Left ventricle myocardium superior (tissue), 1 donor: ENCODE measurements at regions not wholly inside any gene's neighbourhood (a gene's known extent, or its start where the extent isn't known, plus 50 kb on each side); places are given as distances from the start of the nearest gene placed in this dataset.

ENCODE experiments used
- ATAC-seq: fragments of 200-7000 bp; cut with Tn5 transposase; one replicate; pipeline ENCODE4 v1.9.1; 2020; ENCODE audit warnings: mild to moderate bottlenecking, moderate library complexity
- DNase-seq: peaks from one replicate; pipeline ENCODE4 v3.0.0-alpha.2; 2020
- intact Hi-C: fragments of 100-400 bp; cut with micrococcal nuclease; formaldehyde crosslinking; loops from one replicate; pipeline ENCODE4 v1.11.0; 2022
- donor health status: DM: no; HTN: yes; CAD: no; lungs with severe emphysema.

DNA sequence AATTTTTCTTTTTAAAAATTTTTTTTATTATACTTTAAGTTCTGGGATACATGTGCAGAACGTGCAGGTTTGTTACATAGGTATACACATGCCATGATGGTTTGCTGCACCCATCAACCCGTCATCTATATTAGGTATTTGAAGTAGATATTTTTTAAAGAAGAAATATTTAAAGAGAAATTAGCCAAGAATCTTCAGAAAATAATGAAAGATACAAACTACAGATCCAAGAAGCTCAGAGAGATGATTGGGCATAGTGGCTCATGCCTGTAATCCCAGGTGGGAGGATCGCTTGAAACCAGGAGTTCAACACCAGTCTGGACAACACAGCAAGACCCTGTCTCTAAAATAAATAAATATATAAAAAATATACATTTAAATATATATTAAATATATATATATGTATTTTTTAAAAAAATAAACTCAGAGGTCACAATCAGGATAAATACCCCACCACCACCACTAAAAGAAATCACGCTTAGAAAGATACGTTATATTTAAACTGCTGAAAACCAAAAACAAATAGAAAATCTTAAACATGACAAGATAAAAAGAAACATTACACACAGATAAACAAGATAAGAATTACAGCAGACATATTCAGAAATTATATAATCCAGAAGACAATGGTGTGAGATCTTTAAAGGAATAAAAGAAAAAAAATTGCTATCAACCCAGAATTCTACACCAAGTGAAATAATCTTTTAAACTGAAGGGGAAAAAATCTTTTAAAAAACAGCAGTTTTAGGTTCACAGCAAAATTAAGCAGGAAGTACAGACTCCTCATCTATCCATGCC lies 57.5 kb downstream of the CSF2 start:
- ATAC-seq: no peak
- intact Hi-C loops: no loop called here
- no peak for DNase-seq

DNA sequence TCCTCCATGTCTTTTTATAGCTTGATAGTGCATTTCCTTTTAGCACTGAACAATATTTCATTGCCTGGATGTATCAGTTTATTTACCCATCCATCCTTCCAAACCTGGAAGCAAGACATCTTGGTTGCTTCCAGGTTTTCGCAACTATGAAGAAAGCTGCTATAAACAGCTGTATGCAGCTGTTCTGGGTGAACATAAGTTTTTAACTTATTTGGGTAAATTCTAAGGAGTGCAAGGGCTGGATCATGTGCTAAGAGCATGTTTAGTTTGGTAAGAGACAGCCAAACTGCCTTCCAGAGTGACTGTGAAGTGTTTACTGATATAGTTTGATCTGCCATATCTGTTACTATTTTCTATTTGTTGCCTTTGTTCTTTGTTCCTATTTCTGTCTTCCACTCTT lies 58.5 kb downstream of the CSF2 start:
- intact Hi-C loops: no loop called here
- DNase-seq (no peak), ATAC-seq (peak; percentile 63)

DNA sequence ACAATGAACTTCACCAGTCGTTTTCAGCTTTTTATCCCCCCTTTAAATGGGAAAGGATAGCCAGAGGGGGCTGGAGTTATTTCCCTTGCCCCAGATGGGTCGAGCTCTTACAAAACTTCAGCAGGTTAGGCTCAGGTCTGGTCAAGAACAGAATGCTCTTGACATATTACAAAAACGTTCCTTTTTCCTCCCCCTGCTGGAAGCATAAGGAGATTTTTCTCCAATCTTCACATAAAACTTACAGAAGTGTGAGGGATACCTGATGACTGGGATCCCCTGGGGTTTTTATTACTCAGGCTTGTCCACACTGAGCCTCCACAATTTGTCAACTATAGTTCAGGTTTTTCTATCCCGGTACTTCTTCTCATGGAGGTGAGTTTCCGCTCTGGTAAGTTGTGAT lies 60.8 kb downstream of the CSF2 start:
- intact Hi-C loops: no loop called here
- ATAC-seq: no peak
- DNase-seq: no peak

DNA sequence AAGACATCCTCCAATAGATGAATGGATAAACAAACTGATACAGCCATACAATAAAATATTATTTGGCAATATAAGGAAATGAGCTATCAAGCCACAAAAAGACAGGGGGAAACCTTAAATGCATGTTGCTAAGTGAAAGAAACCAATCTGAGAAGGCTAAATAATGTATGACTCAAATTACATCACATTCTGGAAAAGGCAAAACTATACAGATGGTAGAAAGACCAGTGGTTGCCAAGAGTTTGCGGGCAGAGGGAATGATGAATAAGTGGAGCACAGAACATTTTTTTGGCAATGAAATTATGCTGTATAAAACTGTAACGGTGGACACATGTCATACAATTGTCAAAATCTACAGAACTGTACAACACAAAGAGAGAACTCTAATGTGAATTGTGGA lies 63.3 kb downstream of the CSF2 start:
- intact Hi-C loops: no loop called here
- ATAC-seq (no peak), DNase-seq (no peak)

DNA sequence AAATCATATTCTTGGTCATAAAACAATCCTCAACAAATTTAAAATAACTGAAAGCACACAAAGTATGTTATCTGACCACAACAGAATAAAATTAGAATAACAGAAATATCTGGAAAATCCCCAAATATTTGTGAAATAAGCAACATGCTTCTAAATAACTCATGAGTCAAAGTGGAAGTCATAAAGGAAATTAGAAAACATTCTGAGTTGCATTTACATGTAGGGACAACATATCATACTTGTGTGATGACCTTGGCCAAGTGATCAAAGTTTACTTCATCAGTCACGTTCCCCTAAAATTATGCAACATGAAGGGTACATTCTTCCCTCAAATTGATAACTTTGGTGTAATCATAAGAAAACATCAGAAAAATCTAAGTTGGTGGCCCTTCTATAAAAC lies 64.7 kb downstream of the CSF2 start:
- intact Hi-C loops: no loop called here
- ATAC-seq: no peak
- DNase-seq: no peak
